K562 (cell line): ENCODE measurements at regions not wholly inside any gene's neighbourhood (a gene's known extent, or its start where the extent isn't known, plus 50 kb on each side); places are given as distances from the start of the nearest gene placed in this dataset.

Experiments used
- AFF4 ChIP-seq: sonication (generic); formaldehyde crosslinking; IDR thresholded peaks from 2 replicates; pipeline ENCODE4 v1.8.0; 2023; ENCODE audit warnings: mild to moderate bottlenecking, missing genetic modification reagents
- ATF7 ChIP-seq: fragments of 450-650 bp; IDR thresholded peaks from 2 replicates; pipeline ENCODE4 v1.7.1; 2014; ENCODE audit warnings: mild to moderate bottlenecking, moderate library complexity
- CC2D1A ChIP-seq: fragments of 450-650 bp; IDR thresholded peaks from 2 replicates; pipeline ENCODE4 v1.6.1; 2017; ENCODE audit warnings: mild to moderate bottlenecking
- CTCFL ChIP-seq: IDR thresholded peaks from 2 replicates; pipeline ENCODE4 v1.6.1; 2011; ENCODE audit warnings: borderline replicate concordance, low read depth, mild to moderate bottlenecking, moderate library complexity, low read length; ENCODE audit not compliant: insufficient read depth, poor library complexity, severe bottlenecking
- FOXK2 ChIP-seq, 2 experiments: fragments of 450-650 bp; IDR thresholded peaks in 1 of 2; conservative IDR thresholded peaks in 1 of 2; 2 replicates each; pipeline ENCODE4 v1.6.1; 2016; ENCODE audit warnings: low read depth in 2 of 2, mild to moderate bottlenecking in 1 of 2
- MAFF ChIP-seq: IDR thresholded peaks from 2 replicates; pipeline ENCODE4 v1.6.1; 2012; ENCODE audit warnings: low read length, improper control_type of control experiment
- NCOA1 ChIP-seq: fragments of 450-650 bp; IDR thresholded peaks from 2 replicates; pipeline ENCODE4 v1.6.1; 2016; ENCODE audit warnings: low read depth
- NEUROD1 ChIP-seq: fragments of 150-350 bp; IDR thresholded peaks from 2 replicates; pipeline ENCODE4 v1.6.1; 2014; ENCODE audit warnings: borderline replicate concordance, low read length, low read depth; ENCODE audit not compliant: partially characterized antibody
- RAD21 ChIP-seq, 2 experiments: fragments of 250-450 bp in 1 of 2; fragments of 450-650 bp in 1 of 2; sonication (Bioruptor Pico) in 1 of 2; formaldehyde crosslinking in 1 of 2; IDR thresholded peaks in 1 of 2; conservative IDR thresholded peaks in 1 of 2; 2 replicates each; pipeline versions ENCODE4 v1.4.0 to v1.8.0; 2020 to 2022; ENCODE audit warnings: mild to moderate bottlenecking in 2 of 2, moderate library complexity in 1 of 2
- TAF9B ChIP-seq: fragments of 450-650 bp; IDR thresholded peaks from 2 replicates; pipeline ENCODE4 v1.6.1; 2018; ENCODE audit warnings: mild to moderate bottlenecking; ENCODE audit not compliant: partially characterized antibody
- UBTF ChIP-seq, 2 experiments: IDR thresholded peaks; 2 replicates each; pipeline ENCODE4 v1.6.1; 2012; ENCODE audit warnings: improper control_type of control experiment in 2 of 2, low read depth in 2 of 2, low read length in 2 of 2, borderline replicate concordance in 1 of 2
- ZBTB2 ChIP-seq: fragments of 450-650 bp; IDR thresholded peaks from 2 replicates; pipeline ENCODE4 v1.6.1; 2016; ENCODE audit warnings: antibody characterized with exemption
- ZNF639 ChIP-seq, 2 experiments: fragments of 200-800 bp in 1 of 2; sonication (Bioruptor generic) in 1 of 2; sonication (generic) in 1 of 2; formaldehyde crosslinking in 1 of 2; IDR thresholded peaks in 1 of 2; conservative IDR thresholded peaks in 1 of 2; 2 replicates each; pipeline versions ENCODE4 v1.5.0 to v1.6.1; 2016 to 2020; ENCODE audit warnings: missing compliant biosample characterization in 1 of 2, missing genetic modification characterization in 1 of 2, missing genetic modification reagents in 1 of 2

GRCh38 chr1:778451-779278, 92.2 kb upstream of the OR4F16 start (continued):
- peak; percentile 79 for TF ChIP-seq CTCFL
- TF ChIP-seq ATF7 = peak; percentile 99
- TF ChIP-seq NCOA1 = peak; percentile 71; the same call in 1 of the 2 replicates
- peak; percentile 83 to 88 for TF ChIP-seq RAD21 (CRISPR knock-in tag; conservative IDR thresholded peaks at IDR 0.05 in 1 of 2, IDR thresholded peaks at IDR 0.05 in 1 of 2)
- peak; percentile 93 for TF ChIP-seq CC2D1A
- peak; percentile 70; the same call in 1 of the 2 replicates for TF ChIP-seq ZBTB2
- 0 out of 4 replicates have a peak, but pooled peaks of 1 of the 2 experiments have one; percentile 39 for TF ChIP-seq UBTF (IDR thresholded peaks at IDR 0.05; ENCODE audit: borderline replicate concordance in 1 of 2, low read depth in 2 of 2, low read length in 2 of 2)
- peak; percentile 85 to 88 for TF ChIP-seq FOXK2 (conservative IDR thresholded peaks at IDR 0.05 in 1 of 2, IDR thresholded peaks at IDR 0.05 in 1 of 2; ENCODE audit: low read depth in 2 of 2)
- TF ChIP-seq AFF4 = peak; percentile 86
- TF ChIP-seq TAF9B = peak; percentile 84
- TF ChIP-seq NEUROD1 = peak; percentile 46
- peak in 1 of 2 experiments; percentile 98; a peak in 2 of 4 replicates for TF ChIP-seq ZNF639 (CRISPR knock-in tag; conservative IDR thresholded peaks at IDR 0.05 in 1 of 2, IDR thresholded peaks at IDR 0.05 in 1 of 2)
- TF ChIP-seq MAFF = peak; percentile 72; the same call in 1 of the 2 replicates
